ELF-1 (cell line): ENCODE measurements at regions not wholly inside any gene's neighbourhood (a gene's known extent, or its start where the extent isn't known, plus 50 kb on each side); places are given as distances from the start of the nearest gene placed in this dataset.
A peak's percentile ranks its signal among the peaks of the same experiment; 100 is the strongest.
"Not testable (repeated sequence)": the region's sequence is repeated elsewhere in the genome, so short reads cannot be mapped to it uniquely, and the experiment has no call there.

Experiments used
- DNase-seq: peaks from one replicate; pipeline ENCODE4 v3.0.0-alpha.2; 2016; ENCODE audit warnings: low read depth, low spot score

DNA sequence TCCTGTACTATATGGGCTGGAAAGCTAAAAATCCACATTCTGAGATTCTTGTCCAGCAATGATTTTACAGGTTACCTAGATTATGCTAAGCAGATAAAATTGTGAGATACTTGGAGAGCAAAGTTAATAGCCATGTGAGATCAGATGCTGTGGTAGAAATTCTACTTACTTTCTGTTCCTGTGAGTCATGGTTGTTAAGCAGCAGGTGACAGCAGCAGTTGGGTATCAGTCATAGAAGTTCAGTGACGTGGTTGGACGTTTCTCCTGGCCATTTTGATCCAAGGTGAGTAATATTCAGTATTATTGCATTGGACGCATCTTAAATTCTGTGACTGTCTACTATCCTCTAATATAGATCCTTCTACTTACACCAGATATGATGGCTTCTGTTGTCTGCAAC is 524.5 kb downstream of the TMEM38B start:
- no peak for DNase-seq

DNA sequence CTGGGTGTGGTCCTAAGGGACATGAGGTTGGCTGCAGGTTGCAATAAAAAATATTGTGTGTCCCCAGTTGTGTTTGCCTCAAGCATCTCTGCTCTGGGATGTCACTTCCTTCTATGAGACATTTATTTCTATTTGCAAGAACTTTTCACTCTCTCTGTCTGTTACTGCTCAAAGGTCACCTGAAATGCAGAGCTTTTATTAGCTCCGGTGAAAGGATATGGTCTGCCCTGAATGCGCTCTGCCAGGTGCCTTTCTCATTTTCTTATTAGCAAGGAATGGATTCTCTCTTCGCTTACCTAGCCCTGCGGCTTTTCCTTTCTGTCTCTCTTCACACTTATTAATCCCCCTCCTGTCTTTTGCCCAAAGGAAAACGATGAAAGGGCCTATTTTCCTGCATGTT is 526.1 kb downstream of the TMEM38B start:
- DNase-seq, result no peak

DNA sequence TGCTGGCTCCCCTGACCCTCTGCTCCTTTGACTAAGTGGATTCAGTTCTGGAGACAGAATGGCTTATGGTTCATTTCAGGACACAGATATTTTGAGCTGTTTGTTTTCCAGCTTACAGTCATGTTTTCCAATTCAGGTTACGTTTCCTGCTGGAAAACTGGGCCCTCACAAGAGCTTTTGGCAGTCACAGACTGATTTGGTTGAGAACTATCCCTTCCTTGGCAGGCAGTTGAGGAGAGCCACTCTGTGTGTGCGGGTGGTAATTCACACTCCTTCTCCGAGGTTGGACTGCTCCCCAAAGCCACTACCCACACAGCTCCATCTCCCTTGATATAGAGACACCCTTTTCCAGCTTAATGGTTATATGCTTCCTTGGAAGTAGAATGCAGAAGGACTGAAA is 534.5 kb downstream of the TMEM38B start:
- DNase-seq, result no peak

DNA sequence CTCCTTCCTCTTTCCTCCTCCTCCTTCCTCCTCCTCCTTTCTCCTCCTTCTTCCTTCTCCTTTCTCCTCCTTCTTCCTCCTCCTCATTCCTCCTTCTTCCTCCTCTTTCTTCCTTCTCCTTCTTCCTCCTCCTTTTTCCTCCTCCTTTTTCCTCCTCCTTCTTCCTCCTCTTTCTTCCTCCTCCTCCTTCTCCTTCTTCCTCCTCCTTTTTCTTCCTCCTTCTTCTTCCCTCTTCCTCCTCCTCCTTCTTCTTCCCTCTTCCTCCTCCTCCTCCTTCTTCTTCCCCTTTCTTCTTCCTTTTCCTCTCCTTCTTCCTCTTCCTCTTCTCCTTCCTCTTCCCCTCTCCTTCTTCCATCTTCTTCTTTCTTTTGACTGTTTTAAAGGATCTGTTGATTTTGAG is 538.8 kb downstream of the TMEM38B start:
- no peak for DNase-seq

DNA sequence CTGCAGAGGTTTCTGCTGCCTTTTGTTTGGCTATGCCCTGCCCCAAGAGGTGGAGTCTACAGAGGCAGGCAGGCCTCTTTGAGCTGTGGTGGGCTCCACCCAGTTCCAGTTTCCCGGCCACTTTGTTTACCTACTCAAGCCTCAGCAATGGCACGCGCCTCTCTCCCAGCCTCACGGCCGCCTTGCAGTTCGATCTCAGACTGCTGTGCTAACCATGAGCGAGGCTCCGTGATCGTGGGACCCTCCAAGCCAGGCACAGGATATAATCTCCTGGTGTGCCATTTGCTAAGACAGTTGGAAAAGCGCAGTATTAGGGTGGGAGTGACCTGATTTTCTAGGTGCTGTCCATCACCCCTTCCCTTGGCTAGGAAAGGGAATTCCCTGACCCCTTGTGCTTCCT is 566.6 kb downstream of the TMEM38B start:
- not testable (repeated sequence) for DNase-seq

DNA sequence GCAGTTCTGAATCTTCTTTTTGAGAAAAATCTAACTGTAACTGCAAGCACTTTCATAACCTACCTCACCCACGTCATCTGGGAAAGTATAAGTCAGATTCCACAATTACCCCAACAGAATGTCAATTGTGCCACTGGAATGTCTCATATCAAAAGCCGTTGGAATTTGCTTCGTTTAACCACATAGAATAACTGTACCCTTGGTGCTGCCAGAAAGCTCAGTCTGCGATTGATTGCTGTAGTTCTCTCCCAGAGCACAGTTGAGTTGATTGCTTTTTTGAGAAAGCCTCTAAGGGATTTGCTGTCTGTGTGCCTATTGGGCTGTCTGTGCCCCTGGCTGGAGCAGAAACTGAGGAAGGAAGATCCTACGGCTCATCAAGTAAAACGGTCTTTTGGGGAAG is 583.6 kb downstream of the TMEM38B start:
- no peak for DNase-seq

DNA sequence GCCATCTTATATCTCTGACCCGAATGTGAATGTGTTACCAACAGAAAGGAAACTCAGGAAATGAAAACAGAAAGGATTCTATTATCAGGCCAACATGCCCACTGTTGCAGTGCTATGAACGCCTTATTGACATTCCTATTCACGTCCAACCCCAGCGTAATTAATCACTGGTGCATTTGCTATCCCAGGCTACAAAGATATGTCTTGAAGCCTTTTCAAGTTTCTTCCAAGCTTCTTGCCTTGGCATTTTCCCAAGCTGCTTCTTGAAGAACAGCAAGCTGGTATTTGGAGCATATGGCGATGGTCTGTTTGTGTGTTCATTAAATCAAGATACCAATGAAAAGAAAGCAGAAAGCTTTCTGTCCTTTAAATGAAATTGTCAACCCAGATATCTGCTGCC is 579.2 kb upstream of the ZNF462 start:
- DNase-seq, result no peak

DNA sequence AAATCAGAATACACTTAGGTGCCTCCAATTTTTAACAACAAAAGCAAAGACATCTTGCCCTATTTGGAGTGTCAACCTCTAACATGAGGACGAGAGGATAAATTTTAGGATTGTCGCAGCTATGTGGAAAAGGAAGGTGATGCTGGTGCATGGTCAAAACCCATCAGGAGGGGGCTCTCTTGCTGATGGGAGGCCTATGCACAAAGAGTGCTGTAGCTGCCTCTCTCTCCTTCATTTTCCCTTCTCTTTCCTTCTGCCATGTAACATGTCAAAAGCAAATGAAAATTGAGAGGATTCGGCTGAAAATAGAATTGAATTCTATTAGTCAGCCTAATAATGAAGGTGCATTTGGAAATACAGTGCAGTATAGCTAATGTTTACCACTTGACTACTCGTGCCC is 578.7 kb upstream of the ZNF462 start:
- peak; percentile 15 for DNase-seq

DNA sequence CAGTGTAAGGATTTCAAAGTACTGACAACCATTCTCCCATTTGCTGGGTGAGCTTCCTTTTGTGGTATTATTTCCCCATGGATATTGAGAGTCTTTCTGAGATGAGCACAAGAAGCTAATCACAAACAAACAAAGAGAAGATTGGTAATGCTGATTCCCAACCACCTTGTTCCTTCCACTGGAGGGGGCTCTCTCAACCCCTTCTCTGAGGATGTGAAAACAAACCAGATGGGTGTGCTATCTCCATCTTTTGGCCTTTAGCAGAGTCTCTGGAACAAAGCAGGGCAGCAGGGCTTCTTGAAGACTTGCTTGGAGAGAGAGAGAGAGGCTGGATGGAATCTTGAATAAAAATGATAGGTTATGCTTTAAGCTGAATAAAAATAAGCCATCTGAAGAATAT is 576.7 kb upstream of the ZNF462 start:
- peak; percentile 58 for DNase-seq

DNA sequence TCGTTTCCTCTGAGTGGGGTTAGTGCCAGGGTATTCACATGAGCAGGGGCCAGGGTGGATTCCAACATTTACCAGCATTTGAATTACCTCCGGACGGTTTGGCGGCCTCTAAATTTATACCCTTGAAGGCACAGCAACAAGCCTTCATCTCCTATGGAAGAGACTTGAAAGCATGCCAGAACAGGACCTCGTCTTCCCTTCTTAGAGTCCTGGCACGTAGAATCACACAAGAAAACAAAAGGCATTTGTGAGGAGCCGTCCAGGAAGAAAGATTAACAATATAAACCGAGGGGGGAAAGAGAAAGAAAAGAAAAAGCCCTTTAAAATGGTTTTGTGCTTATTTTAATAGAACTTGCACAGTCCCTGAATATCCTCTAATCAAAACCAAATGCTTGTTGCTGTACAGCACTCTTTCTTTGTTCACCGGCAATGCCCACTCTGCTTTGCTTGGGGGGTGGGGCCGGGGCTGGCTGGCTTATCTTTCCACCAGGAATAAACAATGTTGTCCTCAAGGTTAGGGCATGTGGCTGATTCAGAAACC is 575.8 kb upstream of the ZNF462 start:
- DNase-seq, result no peak

DNA sequence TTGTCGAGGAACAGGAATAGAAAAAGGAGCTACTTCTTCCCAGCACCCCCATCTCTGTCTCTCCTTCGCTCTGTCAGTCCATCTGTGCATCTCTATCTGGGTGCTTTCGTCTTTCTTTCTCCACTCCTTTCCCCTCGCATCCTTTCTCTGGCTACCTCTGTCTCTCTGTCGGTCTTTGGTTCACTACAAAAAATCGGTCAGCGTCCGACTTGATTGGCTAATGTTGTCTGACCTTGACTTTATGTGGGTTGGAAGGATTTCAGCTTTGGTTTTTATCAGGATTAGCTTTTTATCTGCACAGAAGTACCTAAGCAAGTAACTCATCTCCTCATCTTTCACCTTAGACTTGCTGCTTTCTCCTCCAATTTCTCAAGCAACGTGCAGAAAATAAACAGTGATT is 575.2 kb upstream of the ZNF462 start:
- DNase-seq, result no peak

DNA sequence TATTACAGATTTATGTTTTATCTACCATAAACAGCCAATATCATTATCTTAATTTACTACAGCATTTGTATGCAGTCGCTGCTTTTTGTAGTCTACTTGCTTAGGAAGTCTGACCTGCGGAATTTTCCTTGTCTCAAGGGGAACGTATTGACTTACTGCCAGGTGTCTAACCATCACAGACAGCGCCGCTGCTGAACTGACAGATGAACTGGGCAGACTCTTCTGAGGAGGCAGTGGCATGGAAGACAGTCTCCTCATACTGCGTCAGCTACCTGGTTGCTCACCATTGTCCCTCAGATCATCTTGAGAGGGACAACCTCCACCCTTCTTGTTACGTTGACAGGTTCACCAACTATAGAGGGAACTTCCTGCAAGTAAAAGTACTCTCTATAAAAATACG is 574.3 kb upstream of the ZNF462 start:
- DNase-seq, result no peak

DNA sequence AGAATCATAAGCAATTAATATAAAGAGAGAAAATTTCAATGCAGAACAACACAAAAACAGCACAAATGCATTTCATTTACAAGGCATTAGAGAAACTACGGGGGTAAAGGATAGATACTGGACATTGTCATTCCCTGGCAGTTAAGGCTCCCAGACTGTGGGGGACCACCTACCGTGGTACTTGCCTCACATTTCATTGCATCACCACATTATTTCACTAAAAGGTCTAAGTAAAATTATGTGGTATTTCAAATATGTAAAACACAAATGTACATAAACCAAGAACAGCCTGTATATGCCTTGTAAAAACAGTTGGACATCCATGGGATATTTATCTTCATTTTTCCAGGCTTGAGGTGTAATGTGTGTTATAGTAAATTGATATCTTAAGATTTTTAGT is 571.2 kb upstream of the ZNF462 start:
- DNase-seq, result no peak

DNA sequence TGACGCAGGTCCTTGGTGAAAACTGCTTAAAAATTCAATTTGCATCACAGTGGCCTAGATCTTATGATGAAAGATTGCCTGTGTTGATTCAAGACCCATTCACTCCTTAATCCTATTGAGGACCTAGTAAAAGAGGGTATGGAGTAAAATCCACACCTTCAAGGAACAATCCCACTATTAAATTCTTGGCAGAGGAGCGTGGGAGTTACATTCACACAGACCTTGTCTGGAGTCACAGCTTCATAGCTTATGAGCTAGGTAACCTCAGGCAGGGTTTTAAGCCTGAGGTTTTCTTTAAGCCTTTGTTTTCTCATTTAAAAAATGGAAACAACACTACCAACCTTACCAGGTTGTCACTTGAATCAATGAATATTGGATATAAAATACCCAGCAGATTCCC is 566.5 kb upstream of the ZNF462 start:
- DNase-seq, result no peak

DNA sequence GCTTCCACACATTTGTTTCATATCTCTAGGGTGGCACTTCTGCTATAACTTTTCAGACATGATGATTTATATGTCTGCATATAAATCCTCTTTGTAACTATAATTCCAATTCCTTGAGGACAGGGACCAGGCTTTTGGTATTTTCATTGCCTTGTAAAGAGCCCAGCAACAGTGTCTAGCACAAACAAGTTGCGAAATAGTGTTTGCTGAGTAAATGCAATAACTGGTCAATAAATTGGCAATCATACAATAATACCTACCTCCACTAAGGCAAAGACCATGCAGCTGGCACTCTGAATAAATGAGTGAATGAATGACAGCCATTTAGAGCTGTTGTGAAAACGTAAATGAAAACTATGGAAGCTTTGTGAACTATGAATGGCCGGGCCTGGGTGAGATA is 564.0 kb upstream of the ZNF462 start:
- no peak for DNase-seq

DNA sequence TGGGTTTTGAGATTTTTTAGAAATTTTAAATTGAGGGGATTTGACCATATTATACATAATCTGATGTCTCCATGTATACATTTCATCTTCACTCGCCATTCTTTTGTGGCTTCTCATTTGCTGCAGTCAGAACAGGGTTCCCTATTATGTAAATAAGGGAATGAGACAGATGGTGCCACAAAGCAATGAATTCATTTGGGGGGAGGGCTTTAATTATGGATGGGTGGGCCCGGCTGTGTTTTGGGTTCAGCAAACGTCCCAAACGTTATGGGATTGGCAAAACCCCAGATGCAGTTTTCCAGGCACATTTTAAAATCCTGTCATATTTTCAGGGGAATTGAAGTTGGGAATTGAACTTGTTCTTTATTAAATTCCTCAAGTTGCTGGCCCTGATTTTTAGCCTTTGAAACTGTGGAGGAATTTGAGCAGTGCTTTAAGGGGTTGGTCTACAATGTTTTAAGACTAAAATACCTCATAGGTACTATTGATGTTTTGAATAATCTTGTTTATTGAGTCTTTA is 558.5 kb upstream of the ZNF462 start:
- DNase-seq, result no peak

DNA sequence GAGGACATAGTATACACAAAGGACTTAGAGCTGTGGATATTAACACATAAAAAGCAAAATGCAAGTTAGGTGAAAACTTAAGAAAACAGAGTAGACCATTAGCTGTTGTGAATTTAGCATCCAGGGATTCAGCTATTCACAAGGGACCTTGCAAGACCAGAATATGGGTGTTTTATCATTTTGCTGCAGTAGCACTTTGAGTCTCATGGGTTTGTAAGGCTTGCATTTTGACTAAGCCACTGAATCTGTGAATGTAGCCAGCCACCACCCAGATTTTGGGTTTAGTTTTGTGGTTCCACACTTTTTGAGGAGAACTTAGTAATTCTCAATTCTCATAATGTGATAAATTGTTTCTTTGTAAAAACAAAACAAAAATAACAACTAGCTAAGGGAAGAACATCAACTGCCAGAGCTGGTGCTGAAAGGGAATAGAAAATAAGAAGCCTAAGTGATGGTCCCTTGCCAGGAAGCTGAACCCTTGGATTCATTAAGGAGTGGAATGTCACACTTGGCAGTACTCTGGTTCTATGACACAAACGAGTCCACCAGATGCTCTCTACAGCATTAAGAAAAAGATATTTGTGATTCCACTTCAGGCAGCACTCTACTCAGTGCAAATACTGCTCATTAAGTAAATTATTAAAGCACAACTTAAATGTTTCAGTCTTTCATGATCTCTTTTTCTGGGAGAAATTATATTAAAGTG is 557.4 kb upstream of the ZNF462 start:
- no peak for DNase-seq

DNA sequence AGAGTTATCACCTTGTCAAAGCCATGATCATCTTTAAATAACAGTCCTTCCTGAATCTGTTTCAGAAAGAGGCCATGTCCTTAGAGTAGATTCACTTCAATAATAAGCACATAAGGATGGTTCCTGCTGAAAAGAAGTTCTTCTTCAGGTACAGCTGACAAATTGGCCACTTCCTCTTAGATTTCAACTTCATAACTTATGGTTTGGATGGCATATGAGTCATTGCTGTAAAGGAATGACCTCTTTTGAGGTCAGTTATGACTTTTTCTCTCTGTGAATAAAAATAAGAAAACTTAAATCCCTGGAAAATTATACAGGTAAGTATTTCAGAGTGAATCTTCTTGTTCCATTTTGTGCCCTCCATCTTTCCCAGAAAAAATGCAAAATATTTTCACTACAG is 555.3 kb upstream of the ZNF462 start:
- no peak for DNase-seq

DNA sequence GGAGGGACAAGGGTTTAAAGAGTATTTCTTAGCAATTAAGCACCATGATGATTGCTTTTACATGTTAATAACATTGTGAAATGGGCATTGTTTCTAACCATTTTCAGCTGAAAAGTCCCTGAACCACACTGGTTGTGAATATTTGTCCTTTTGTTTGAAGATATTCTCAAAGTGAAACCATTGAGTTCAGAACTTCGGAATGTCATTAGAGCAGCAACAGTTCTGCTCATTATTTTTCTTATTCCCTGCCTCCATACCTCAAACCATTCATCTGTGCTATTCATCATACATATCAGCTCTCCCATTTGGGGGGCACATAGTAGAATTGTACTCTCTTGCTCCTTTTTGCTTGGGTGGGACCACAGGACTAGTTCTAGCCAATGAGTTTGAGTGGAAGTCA is 553.0 kb upstream of the ZNF462 start:
- DNase-seq, result no peak

DNA sequence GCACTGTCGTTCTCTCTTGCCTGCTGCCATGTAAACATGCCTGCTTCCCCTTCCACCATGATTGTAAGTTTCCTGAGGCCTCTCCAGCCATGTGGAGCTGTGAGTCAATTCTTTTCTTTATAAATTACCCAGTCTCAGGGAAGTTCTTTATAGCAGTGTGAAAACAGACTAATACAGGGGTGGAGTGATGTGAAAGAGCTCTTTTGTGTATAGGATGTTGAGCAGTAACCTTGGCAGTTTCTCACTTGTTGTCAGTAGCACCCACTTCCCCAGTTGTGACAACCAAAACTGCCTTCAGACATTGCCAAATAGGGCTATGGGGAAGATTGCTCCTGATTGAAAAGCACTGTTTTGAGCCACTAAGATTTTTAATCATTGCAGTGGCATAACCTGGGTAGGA is 552.2 kb upstream of the ZNF462 start:
- no peak for DNase-seq

DNA sequence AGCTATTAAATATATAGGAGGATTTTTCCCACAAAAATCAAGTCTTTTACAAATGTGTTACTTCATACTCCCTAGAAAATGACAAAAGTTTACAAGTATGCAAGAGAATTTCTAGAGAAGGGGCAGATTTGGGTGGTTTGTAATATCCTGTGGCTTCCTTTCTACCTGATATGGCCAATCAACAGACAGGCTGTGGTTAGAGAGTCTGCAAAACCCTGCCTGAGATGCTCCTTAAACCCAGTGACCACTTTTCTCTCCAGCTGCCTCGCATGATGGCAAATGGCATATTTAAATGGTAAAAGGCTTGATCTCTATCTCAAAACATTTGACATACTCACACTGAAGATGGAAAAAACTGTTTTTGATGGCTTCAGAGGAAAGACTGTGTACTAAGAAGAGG is 550.1 kb upstream of the ZNF462 start:
- DNase-seq, result no peak

DNA sequence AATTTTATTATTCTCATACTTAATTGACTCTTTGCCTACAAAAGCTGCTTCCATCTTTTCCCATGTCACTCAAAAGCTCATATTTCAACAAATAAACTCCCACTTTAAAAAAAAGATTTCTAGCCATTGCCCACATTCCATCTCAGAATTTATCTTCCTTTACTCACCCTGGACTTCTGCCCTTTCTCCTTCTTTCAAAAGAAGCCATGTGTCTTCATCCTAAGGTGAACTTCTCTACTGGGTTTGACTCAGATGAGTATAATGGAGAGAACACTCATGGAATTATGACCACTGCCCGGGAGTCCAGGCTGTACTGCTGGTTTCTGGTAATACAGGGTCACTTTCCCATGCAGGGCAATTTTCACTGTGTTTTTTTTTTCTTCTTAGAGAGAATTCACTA is 548.5 kb upstream of the ZNF462 start:
- DNase-seq, result no peak

DNA sequence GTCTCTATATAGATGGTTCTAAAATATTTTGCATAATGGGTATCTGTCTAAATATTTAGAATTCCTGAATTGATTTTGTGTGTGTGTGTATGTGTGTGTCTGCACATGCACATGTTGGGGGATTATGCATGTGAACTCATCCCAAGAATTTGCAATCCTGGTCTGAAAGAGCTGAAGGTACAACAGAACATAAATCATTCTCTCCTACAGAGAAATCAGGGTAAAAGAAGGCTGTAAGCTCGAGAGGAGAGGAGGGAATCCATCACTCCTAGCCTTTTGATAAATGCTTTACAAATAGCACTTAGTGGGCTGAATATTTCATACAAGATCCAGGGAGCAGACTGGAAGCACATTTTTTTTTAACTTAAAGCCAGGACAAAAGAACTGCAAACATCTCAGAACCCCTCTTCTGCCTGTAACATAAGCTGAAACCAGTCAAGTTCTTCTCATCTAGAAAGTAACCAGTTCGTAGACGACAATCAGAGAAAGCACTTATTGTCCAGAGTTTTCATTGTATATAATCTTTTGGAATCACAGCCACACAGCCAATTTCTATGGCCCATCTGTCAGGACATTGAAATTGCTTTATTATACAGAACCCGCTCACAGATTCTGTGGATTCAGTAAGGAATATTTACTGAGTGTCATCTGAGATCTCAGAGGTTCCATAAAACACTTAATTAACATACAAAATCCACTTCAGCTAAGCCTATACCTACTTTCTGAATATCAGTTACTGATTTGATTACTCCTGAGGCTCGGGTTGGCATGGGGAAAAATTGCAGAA is 541.4 kb upstream of the ZNF462 start:
- DNase-seq, result no peak
